ENCODE measurements at regions not wholly inside any gene's neighbourhood (a gene's known extent, or its start where the extent isn't known, plus 50 kb on each side); places are given as distances from the start of the nearest gene placed in this dataset.
A peak's percentile ranks its signal among the peaks of the same experiment; 100 is the strongest.
"Not testable (repeated sequence)": the region's sequence is repeated elsewhere in the genome, so short reads cannot be mapped to it uniquely, and the experiment has no call there.

GRCh38 chr9:129561594-129562281 lies 59.2 kb downstream of the C9orf50 start:
- DNase-seq (ENCODE audit: low spot score): no peak

- no peak for DNase-seq (ENCODE audit: low spot score)
Measured at GRCh38 chr9:129560881-129561306, 60.0 kb downstream of the C9orf50 start.

- DNase-seq (ENCODE audit: low spot score): no peak
Measured at GRCh38 chr9:129559506-129559881, 61.4 kb downstream of the C9orf50 start.

GRCh38 chr9:129558551-129559505 lies 62.1 kb downstream of the C9orf50 start:
- DNase-seq (ENCODE audit: low spot score): no peak

GRCh38 chr9:129558063-129558550 lies 62.8 kb downstream of the C9orf50 start:
- no peak for DNase-seq (ENCODE audit: low spot score)

GRCh38 chr9:129557192-129558036 lies 63.5 kb downstream of the C9orf50 start:
- no peak for DNase-seq (ENCODE audit: low spot score)

GRCh38 chr9:129556491-129557191 lies 64.3 kb downstream of the C9orf50 start:
- DNase-seq (ENCODE audit: low spot score): no peak

GRCh38 chr9:129555512-129556215 lies 65.2 kb downstream of the C9orf50 start:
- no peak for DNase-seq (ENCODE audit: low spot score)

GRCh38 chr9:129554649-129555048 lies 66.3 kb downstream of the C9orf50 start:
- DNase-seq (ENCODE audit: low spot score): no peak

- no peak for DNase-seq (ENCODE audit: low spot score)
Measured at GRCh38 chr9:129553277-129553676, 67.6 kb downstream of the C9orf50 start.

- DNase-seq (ENCODE audit: low spot score): no peak
Measured at GRCh38 chr9:129552064-129552463, 68.8 kb downstream of the C9orf50 start.

- DNase-seq (ENCODE audit: low spot score): no peak
Measured at GRCh38 chr9:129551393-129551973, 69.4 kb downstream of the C9orf50 start.

- DNase-seq (ENCODE audit: low spot score): not testable (repeated sequence)
Measured at GRCh38 chr9:129550977-129551376, 69.9 kb downstream of the C9orf50 start.

- DNase-seq (ENCODE audit: low spot score): peak; percentile 3
Measured at GRCh38 chr9:129550199-129550839, 70.6 kb downstream of the C9orf50 start.

- DNase-seq (ENCODE audit: low spot score): no peak
Measured at GRCh38 chr9:129549684-129550083, 71.2 kb downstream of the C9orf50 start.

- no peak for DNase-seq (ENCODE audit: low spot score)
Measured at GRCh38 chr9:129549139-129549538, 71.8 kb downstream of the C9orf50 start.

GRCh38 chr9:129548571-129549135 lies 72.2 kb downstream of the C9orf50 start:
- DNase-seq (ENCODE audit: low spot score): no peak

GRCh38 chr9:129547869-129548570 lies 72.9 kb downstream of the C9orf50 start:
- DNase-seq (ENCODE audit: low spot score): no peak

- DNase-seq (ENCODE audit: low spot score): no peak
Measured at GRCh38 chr9:129547063-129547462, 73.8 kb downstream of the C9orf50 start.
